T-helper 2 cell treated with Interferon-gamma antibody and Interleukin-4, amounts not matched to agents 5 μg/mL and 100 μg/mL, for 36 hours (primary cell): ENCODE measurements at regions not wholly inside any gene's neighbourhood (a gene's known extent, or its start where the extent isn't known, plus 50 kb on each side); places are given as distances from the start of the nearest gene placed in this dataset.

Experiments used
- DNase-seq: peaks from one replicate; pipeline ENCODE4 v3.0.0; 2021; ENCODE audit warnings: low spot score
- H3K27ac Mint-ChIP-seq: one replicate; pipeline ENCODE4 v1.8.0; 2021; ENCODE audit warnings: mild to moderate bottlenecking, mixed read lengths
- H3K27me3 Mint-ChIP-seq: one replicate; pipeline ENCODE4 v1.8.0; 2021; ENCODE audit warnings: low read depth, mixed read lengths
- H3K36me3 Mint-ChIP-seq: one replicate; pipeline ENCODE4 v1.8.0; 2021; ENCODE audit warnings: low read depth, mixed read lengths
- H3K4me1 Mint-ChIP-seq: one replicate; pipeline ENCODE4 v1.8.0; 2021; ENCODE audit warnings: low read depth, mixed read lengths
- H3K4me3 Mint-ChIP-seq: one replicate; pipeline ENCODE4 v1.8.0; 2022; ENCODE audit warnings: mild to moderate bottlenecking, moderate library complexity, mixed read lengths
- H3K9me3 Mint-ChIP-seq: one replicate; pipeline ENCODE4 v1.8.0; 2021; ENCODE audit warnings: mixed read lengths

GRCh38 chr14:97718886-97719442 is 921.8 kb downstream of the VRK1 start:
- Mint-ChIP-seq H3K27ac (peak overlapping the region; percentile 56), H3K9me3 (peaks cover 13% of the 10 kb centered on the region), H3K4me3 (peak overlapping the region; percentile 33), H3K27me3 (no peaks in the 10 kb centered on the region), H3K4me1 (peaks cover 44% of the 10 kb centered on the region), H3K36me3 (peaks cover 8% of the 10 kb centered on the region)
- DNase-seq = no peak

- Mint-ChIP-seq H3K27ac (peak overlapping the region; percentile 56), H3K4me3 (peak overlapping the region; percentile 21), H3K36me3 (peaks cover 8% of the 10 kb centered on the region), H3K27me3 (no peaks in the 10 kb centered on the region), H3K9me3 (peaks cover 13% of the 10 kb centered on the region), H3K4me1 (peaks cover 53% of the 10 kb centered on the region)
- DNase-seq = no peak
Measured at GRCh38 chr14:97719931-97720330, 922.7 kb downstream of the VRK1 start.

GRCh38 chr14:97723351-97723750 is 926.2 kb downstream of the VRK1 start:
- Mint-ChIP-seq H3K27ac (peak overlapping the region; percentile 70), H3K4me3 (peak overlapping the region; percentile 28), H3K9me3 (peaks cover 13% of the 10 kb centered on the region), H3K4me1 (peaks cover 70% of the 10 kb centered on the region), H3K27me3 (no peaks in the 10 kb centered on the region), H3K36me3 (peaks cover 8% of the 10 kb centered on the region)
- no peak for DNase-seq

- Mint-ChIP-seq H3K9me3 (peaks cover 13% of the 10 kb centered on the region), H3K27ac (peak overlapping the region; percentile 91), H3K36me3 (peaks cover 6% of the 10 kb centered on the region), H3K4me1 (peaks cover 66% of the 10 kb centered on the region), H3K4me3 (peak overlapping the region; percentile 83), H3K27me3 (no peaks in the 10 kb centered on the region)
- DNase-seq = no peak
Measured at GRCh38 chr14:97723819-97724218, 926.6 kb downstream of the VRK1 start.

DNA sequence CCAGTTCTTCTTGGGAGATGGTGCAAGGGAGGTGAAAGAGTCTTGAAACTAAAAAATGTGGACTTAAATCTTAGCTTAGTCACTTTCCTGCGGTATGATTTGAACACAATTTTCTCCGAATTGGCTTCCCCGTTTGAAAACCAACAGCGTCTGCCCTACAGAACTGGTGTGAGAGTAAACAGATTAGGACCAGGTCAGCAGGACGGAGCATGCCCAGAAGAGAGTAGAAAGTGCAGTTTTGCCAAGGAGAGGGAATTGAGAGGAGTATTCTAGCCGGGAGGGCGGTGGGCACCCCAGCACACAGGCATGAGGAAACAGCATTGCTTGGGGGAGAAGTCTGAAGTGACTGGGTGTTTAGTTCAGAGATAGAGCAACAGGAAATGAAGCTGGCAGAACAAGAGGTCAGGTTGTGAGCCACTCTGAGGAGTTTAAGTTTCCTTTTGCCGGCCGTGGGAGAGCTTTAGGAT is 927.1 kb downstream of the VRK1 start:
- Mint-ChIP-seq H3K36me3 (peaks cover 6% of the 10 kb centered on the region), H3K4me3 (peak overlapping the region; percentile 83), H3K27me3 (no peaks in the 10 kb centered on the region), H3K9me3 (peaks cover 13% of the 10 kb centered on the region), H3K27ac (peak overlapping the region; percentile 91), H3K4me1 (peaks cover 61% of the 10 kb centered on the region)
- DNase-seq = peak; percentile 45

DNA sequence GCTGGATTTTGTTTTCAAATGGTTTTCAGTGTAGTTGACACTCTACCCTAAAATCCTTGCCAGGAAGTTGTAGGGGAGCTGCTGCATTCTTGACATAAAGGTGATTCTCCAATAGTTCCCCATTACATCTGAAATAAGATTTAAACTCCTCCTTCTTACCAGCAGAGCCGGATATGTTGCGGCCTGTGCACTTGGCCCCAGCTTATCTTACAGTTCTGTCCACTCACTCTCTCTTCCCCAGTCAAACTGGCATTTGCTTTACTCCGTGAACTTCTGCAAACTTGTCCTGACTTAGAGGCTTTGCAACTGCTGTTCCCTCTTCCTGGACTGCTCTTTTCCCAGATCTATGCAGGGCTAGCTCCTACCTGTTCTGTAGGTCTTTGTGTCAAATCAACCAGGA is 929.5 kb downstream of the VRK1 start:
- H3K36me3 Mint-ChIP-seq = peaks cover 2% of the 10 kb centered on the region
- peak overlapping the region; percentile 27 for H3K4me3 Mint-ChIP-seq
- no peaks in the 10 kb centered on the region for H3K27me3 Mint-ChIP-seq
- H3K9me3 Mint-ChIP-seq = peaks cover 2% of the 10 kb centered on the region
- peaks cover 49% of the 10 kb centered on the region for H3K4me1 Mint-ChIP-seq
- no peak for DNase-seq
- H3K27ac Mint-ChIP-seq = peak overlapping the region; percentile 39

- H3K36me3 Mint-ChIP-seq = no peaks in the 10 kb centered on the region
Measured at GRCh38 chr14:97730706-97731105, 933.5 kb downstream of the VRK1 start.

GRCh38 chr14:97731800-97732199 is 934.6 kb downstream of the VRK1 start:
- Mint-ChIP-seq H3K27ac (no peak overlapping the region), H3K36me3 (no peaks in the 10 kb centered on the region), H3K4me3 (no peak overlapping the region), H3K9me3 (no peaks in the 10 kb centered on the region), H3K4me1 (peaks cover 7% of the 10 kb centered on the region), H3K27me3 (peaks cover 2% of the 10 kb centered on the region)
- DNase-seq = no peak

More at GRCh38 chr14:97730706-97731105, 933.5 kb downstream of the VRK1 start:
- H3K4me1 Mint-ChIP-seq = peaks cover 15% of the 10 kb centered on the region
- H3K4me3 Mint-ChIP-seq = no peak overlapping the region
- peaks cover 2% of the 10 kb centered on the region for H3K27me3 Mint-ChIP-seq
- H3K9me3 Mint-ChIP-seq = no peaks in the 10 kb centered on the region
- no peak for DNase-seq
- peak overlapping the region; percentile 33 for H3K27ac Mint-ChIP-seq

- Mint-ChIP-seq H3K9me3 (peaks cover 10% of the 10 kb centered on the region), H3K4me3 (no peak overlapping the region), H3K27ac (no peak overlapping the region), H3K27me3 (peaks cover 6% of the 10 kb centered on the region), H3K4me1 (peaks cover 2% of the 10 kb centered on the region), H3K36me3 (peaks cover 2% of the 10 kb centered on the region)
- DNase-seq = no peak
Measured at GRCh38 chr14:97747316-97747715, 950.1 kb downstream of the VRK1 start.

DNA sequence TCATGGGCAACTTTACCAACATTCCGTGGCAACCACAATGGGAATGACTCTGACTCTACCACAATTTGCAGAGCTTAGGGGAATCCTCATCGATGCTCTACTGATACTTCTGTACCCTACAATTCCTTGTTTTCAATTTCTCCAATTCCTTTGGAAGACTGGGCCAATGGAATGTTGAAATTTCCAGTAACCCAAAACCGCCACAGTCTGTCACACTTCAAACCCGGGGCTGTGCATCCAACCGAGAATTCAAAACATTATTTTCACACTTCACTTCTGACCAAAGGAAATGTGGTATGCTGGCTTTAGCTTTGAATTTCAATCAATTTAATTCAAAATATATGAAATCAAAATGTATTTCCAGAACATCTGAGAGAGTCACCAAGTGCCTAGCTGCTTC is 951.4 kb downstream of the VRK1 start:
- peaks cover 10% of the 10 kb centered on the region for H3K9me3 Mint-ChIP-seq
- no peak overlapping the region for H3K27ac Mint-ChIP-seq
- no peak overlapping the region for H3K4me3 Mint-ChIP-seq
- peaks cover 6% of the 10 kb centered on the region for H3K27me3 Mint-ChIP-seq
- H3K36me3 Mint-ChIP-seq = peaks cover 2% of the 10 kb centered on the region
- DNase-seq = no peak
- peaks cover 2% of the 10 kb centered on the region for H3K4me1 Mint-ChIP-seq

DNA sequence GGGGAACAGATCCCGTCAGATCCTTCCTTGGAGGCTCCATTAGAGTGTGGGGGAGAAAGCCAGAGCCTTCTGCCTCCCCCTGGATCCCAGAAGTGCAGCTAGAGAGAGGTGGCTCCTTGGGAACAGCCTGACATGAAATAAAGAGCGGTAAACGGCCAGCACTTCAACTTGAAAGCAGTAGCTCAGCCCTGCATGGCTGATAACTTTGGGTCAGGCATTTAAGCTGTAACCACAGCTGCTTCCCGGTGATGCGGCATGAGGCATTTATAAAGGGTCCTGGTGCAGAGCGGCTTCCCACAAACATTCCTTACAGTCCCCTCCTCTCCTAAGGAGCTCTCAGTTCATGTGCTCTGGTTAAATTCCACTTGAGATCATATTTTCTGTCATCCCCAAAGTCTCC is 960.3 kb downstream of the VRK1 start:
- no peaks in the 10 kb centered on the region for H3K36me3 Mint-ChIP-seq
- no peak overlapping the region for H3K4me3 Mint-ChIP-seq
- H3K27me3 Mint-ChIP-seq = peaks cover 2% of the 10 kb centered on the region
- no peaks in the 10 kb centered on the region for H3K9me3 Mint-ChIP-seq
- peaks cover 11% of the 10 kb centered on the region for H3K4me1 Mint-ChIP-seq
- H3K27ac Mint-ChIP-seq = no peak overlapping the region
- DNase-seq = no peak

DNA sequence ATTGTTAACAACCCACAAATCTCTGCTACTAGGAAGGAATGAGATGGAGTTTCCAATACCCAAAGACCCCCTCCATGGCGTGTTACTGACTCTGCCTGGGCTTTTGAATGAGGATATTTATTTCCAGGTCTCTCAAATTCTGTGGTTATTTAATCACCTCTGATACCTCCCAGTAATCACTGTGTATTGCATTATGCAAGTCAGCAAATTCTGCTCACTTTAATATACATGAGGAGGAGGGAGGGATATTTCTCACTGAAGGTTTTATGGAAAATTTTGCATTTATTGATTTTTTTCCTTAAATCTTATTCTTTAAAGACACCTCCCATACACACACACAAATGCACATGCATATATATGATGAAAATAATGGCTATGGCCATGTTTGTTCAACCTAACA is 962.9 kb downstream of the VRK1 start:
- Mint-ChIP-seq H3K9me3 (no peaks in the 10 kb centered on the region), H3K27ac (no peak overlapping the region), H3K4me3 (no peak overlapping the region), H3K36me3 (no peaks in the 10 kb centered on the region), H3K4me1 (peaks cover 15% of the 10 kb centered on the region), H3K27me3 (no peaks in the 10 kb centered on the region)
- no peak for DNase-seq

DNA sequence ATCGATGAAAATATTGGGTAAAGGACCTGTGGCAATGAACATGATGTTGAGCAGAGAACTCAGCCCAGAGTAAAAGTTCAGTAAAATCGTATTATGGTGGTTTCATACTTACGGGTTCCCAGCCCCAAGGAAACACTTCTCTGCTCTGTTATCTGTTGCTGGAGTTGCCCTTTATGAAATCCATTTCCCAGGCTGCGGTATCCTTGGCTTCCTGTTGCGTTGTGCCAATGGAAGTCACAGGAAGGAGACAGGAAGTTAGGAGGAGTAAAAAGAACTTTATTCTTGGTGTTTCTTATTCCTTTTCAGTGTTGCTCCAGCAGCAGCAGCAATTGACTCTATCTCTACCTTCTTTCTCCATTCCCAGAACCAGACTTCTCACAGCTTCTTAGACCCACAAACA is 965.2 kb downstream of the VRK1 start:
- Mint-ChIP-seq H3K27me3 (peaks cover 2% of the 10 kb centered on the region), H3K36me3 (no peaks in the 10 kb centered on the region), H3K27ac (no peak overlapping the region)

GRCh38 chr14:97771340-97772045 is 974.3 kb downstream of the VRK1 start:
- no peak overlapping the region for H3K4me3 Mint-ChIP-seq
- H3K9me3 Mint-ChIP-seq = no peaks in the 10 kb centered on the region
- peaks cover 1% of the 10 kb centered on the region for H3K4me1 Mint-ChIP-seq
- no peaks in the 10 kb centered on the region for H3K36me3 Mint-ChIP-seq
- H3K27ac Mint-ChIP-seq = no peak overlapping the region
- H3K27me3 Mint-ChIP-seq = no peaks in the 10 kb centered on the region
- no peak for DNase-seq

More for the DNA sequence above, 965.2 kb downstream of the VRK1 start:
- Mint-ChIP-seq H3K4me3 (no peak overlapping the region), H3K4me1 (peaks cover 15% of the 10 kb centered on the region), H3K9me3 (no peaks in the 10 kb centered on the region)
- no peak for DNase-seq
